NCI-H748 (cell line): ENCODE measurements at regions not wholly inside any gene's neighbourhood (a gene's known extent, or its start where the extent isn't known, plus 50 kb on each side); places are given as distances from the start of the nearest gene placed in this dataset.
A peak's percentile ranks its signal among the peaks of the same experiment; 100 is the strongest.

Experiments
- DNase-seq: peaks from one replicate; lab custom pipeline; 2025; ENCODE audit not compliant: unreplicated experiment; lab: John Stamatoyannopoulos, UW

DNA sequence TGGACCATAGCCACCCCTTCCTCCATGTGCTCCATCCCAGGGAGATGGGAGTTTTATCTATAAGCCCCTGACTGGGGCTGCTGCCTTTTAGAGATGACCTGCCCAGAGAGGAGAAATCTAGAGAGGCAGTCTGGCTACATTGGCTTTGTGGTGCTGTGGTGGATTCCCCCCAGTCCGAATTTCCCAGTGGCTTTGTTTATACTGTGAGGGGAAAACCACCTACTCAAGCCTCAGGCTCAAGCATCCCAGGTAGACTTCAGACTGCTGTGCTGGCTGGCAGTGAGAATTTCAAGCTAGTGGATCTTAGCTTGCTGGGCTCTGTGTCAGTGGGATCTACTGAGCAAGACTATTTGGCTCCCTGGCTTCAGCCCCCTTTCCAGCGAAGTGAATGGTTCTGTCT is 1195.7 kb upstream of the PCDH20 start:
- no peak for DNase-seq

GRCh38 chr13:62598708-62599107 is 1183.1 kb upstream of the PCDH20 start:
- DNase-seq, result no peak

DNA sequence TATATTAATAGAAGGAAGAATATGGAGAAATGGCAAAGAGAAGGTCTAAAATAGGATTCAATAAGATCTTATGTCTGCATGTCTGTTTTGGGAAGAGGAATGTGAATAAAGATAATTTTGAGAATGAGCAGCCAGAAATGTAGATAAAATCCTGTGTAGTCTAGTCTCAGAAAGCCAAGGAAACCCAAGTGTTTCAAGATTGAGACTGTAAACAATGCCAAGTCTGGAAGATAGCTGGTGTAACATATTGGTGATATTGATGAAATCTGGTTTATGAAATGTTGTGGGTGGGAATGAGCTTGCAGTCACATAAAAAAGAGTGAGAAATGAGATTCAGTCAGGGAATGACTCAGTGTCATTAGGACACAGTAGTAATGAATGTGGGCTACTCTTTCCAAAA is 1180.3 kb upstream of the PCDH20 start:
- DNase-seq, result no peak

DNA sequence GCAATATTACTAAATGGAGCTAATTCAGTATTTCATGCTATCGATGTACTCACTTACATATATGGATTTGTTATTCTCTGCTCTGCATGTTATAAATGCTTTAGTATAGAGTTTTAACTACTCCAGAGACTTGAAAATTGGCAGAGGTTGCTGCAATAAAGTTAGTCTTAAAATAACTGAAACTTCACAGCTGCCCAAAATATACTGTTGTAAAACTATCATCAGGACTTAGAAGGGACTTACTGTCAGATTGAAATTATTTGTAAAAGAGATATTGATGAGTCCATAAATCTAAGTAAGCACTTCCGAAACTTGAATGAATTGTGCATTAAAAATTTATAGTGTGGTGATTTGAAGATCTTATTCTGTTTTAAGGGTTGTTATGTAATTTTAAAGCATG is 1178.2 kb upstream of the PCDH20 start:
- DNase-seq, result no peak

DNA sequence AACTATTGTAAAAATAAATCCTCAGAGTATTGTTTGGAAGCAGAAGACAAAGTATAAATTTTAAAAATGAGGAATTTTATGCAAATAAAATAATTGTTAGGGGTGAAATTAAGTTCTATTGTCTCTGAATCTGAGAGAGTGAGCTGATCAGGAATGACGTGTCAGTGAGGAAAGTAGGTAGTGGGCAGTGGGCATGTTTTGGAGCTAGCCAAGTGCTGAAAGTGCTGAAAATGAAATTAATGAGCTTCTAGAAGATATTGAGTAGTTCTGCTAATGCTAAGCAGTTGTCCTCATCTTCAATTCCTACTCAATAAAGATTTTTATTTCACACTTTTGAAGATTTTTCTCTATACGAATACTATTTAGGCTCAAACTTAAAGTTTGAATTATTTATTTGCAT is 1167.8 kb upstream of the PCDH20 start:
- DNase-seq, result no peak

DNA sequence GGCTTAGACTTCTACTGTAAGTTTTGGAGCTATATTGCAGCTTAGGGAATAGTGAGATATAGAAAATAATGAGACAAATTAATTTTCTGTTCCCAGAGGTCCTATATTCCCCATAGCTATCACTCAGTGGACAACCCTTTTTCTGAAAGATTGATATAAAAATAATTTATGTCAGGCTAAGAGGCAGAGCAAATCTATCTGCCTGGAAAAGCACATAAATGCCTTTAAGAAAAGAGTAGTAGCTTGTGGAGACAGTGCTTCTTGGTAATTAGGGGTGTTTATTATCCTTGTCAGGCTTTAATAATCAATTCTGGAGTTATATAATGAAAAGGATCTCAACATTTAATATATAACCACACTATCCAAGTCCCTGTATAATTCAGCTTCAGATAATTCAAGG is 1162.8 kb upstream of the PCDH20 start:
- no peak for DNase-seq

DNA sequence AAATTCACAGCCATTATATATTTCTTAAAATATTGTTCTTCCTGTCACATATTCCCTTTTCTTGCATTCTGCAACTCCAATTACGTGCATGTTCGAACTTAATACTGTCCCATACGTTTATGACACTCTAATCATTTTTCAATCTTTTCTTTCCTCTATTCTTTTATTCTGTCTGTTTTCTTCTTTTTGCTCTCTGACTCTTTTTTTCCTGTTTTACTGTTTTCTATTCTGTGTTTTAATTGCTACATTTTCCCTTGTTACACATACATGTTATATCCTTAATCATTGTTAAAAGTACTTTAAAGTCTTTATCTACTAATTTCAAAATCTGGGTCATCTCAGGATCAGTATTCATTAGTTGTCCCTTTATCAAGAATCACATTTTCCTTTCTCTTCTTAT is 1149.1 kb upstream of the PCDH20 start:
- DNase-seq, result no peak

- DNase-seq, result no peak
Measured at GRCh38 chr13:62563251-62563650, 1147.6 kb upstream of the PCDH20 start.

GRCh38 chr13:62556978-62557377 is 1141.3 kb upstream of the PCDH20 start:
- no peak for DNase-seq

DNA sequence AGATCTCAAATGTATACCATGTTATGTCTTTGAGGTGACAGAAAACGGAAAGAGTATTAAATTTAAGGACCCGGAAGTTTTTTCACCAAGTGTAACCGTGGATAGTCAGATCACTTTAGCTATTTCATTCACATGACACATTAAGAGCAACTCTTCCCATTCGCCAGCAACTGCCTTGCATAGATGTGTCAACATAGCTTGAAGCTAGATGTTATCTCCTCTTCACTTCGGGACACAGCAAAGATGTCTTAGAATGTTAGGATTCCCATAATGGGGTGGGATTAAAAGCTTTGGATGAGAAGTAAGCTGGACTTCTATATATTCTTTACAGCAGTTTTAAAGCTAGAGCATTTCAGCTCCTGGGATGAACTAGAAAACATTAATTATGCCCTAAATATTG is 1135.9 kb upstream of the PCDH20 start:
- DNase-seq, result no peak

DNA sequence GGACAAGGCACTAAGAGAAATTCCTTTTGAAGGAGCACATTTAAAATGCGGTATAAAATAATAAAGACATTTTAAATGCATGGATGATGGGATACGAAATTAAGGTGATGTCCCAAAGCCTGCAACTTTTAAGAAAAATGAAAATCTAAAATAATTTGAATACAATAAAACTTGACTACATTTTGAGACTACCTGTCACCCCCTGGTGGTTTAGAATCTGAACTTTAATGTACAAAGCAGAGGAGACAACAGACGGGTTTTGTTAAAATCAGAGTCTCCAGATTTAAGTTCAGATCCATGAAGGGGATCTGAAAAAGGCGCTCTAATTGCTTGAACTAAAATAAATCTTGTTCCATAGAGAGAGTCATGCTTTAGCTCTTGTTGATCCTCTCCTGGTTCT is 1129.3 kb upstream of the PCDH20 start:
- no peak for DNase-seq

- DNase-seq, result peak; percentile 87
Measured at GRCh38 chr13:62537593-62537992, 1121.9 kb upstream of the PCDH20 start.

DNA sequence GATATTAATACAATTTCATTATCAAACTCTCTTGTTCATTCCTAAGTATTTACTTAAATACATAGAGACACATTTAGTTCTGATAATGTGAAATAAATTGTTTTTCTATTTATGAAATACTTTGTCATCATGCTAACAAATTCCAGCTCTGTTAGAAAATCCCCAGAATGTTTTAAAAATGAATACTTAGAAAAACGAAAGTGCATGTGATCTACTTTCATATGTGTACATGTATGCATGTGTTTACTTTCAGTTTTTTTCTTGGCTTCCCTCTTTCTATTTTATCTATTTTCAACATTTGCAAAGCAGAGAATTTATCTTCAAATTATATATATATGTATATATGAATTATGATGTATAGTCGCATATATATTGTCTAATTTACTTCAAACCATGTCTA is 1110.0 kb upstream of the PCDH20 start:
- no peak for DNase-seq

GRCh38 chr13:62524498-62524897 is 1108.8 kb upstream of the PCDH20 start:
- no peak for DNase-seq

DNA sequence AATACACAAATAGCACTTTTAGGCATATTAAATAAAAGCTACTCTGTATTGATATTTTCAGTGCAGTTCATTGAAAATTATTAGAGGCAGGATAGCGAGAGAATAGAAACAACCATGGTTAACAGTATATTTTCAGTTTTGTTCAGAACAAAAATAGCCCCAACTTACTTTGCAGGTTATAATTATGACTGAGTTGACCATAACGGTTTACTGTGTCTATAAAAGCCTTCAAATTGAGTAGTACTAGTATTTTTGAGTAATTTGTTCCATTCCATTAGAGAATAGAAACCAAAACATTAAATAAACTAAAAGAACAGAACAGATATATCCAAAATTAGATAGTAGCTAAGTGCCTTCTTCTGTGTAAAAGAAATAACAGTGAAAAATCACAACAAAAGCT is 1108.4 kb upstream of the PCDH20 start:
- DNase-seq, result no peak

GRCh38 chr13:62512194-62513141 is 1096.8 kb upstream of the PCDH20 start:
- DNase-seq, result peak; percentile 67

- peak; percentile 26 for DNase-seq
Measured at GRCh38 chr13:62510906-62511655, 1095.4 kb upstream of the PCDH20 start.

DNA sequence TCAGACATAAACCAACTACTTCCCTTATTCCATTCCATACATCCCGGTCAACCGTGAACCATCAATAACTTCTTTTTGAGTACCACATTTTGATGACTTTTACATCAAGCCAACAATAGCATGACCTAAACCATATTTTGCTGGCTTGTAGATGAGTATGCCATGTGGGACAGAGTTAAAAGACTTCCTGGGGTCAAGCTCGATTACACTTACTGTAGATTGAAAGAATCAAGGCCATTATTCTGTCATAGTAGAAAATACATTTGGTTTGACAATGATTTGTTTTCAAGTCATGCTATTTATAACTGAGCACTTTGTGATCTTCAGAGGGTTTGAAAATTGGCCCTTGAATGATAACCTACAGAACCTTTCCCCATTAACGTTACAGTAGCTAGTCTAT is 1086.9 kb upstream of the PCDH20 start:
- DNase-seq, result no peak

- no peak for DNase-seq
Measured at GRCh38 chr13:62489731-62490130, 1074.1 kb upstream of the PCDH20 start.

DNA sequence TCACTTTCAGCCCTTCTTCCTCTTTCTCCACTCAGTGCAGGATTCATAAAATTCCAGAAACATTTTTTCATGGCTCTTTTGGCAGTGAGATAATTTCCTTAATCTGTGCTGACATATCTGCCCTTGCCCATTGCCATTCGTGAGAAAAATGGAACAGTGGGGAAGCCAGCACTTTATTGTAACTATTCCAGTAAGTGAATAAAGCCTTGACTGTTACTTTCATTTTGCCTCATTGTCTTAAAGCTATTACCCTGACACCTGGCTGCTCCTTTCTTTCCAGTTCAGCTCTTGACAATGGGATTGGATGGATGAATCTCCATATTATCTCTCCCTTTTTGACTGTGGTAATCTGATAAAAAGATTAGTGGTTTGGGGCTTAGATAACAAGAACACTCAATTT is 1068.1 kb upstream of the PCDH20 start:
- peak; percentile 63 for DNase-seq

DNA sequence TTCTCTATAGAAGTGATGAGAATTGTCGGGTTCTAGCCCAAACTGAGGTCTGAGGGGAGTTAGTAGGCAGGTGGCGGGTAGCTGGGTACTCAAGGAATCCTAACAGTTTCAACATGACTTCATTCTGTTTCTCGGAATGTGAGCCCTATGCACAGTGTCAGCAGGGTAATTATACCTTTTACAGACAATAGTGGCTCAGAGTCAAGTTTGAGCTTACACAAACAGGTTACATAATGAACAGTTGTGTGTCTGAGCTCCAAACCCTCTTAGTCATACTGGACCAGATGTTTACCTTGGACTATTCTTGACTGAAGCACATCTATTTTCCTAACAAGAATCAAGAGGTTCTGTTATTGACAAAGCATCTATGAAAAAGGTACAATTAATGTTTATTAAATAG is 1066.7 kb upstream of the PCDH20 start:
- peak; percentile 91 for DNase-seq

DNA sequence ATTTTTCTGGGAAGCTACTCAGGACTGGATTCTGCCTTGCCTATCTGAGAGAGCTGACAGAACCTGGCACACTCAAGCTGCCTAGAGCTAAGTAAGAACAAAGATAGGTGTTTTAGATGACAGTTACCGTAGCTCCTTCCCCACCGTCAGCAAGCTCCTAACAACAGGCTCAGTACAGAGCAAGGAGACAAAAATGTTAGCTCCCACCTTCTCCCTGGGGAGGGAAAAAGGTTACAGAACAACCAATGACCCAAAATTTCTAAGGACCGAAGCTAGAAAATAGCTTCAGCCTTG is 1058.2 kb upstream of the PCDH20 start:
- no peak for DNase-seq
